Activated CD8-positive, alpha-beta memory T cell treated with anti-CD3 and anti-CD28 coated beads, Interleukin-2, amount 50 U/mL, for 48 hours (primary cell): ENCODE measurements at regions not wholly inside any gene's neighbourhood (a gene's known extent, or its start where the extent isn't known, plus 50 kb on each side); places are given as distances from the start of the nearest gene placed in this dataset.
"Not testable (repeated sequence)": the region's sequence is repeated elsewhere in the genome, so short reads cannot be mapped to it uniquely, and the experiment has no call there.

Source experiments
- DNase-seq: peaks from one replicate; pipeline ENCODE4 v3.0.0-alpha.2; 2020

DNA sequence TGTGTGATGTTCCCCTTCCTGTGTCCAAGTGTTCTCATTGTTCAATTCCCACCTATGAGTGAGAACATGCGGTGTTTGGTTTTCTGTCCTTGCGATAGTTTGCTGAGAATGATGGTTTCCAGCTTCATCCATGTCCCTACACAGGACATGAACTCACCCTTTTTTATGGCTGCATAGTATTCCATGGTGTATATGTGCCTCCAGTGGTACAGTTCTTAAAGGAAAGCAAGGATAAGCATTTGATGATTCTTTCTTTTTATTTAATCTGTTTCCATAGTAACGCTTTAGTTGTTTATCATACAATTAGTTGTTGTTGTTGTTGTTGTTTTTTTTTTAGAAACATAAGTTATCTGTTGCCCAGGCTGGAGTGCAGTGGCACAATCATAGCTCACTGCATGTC lies 133.1 kb downstream of the TSEN15 start:
- DNase-seq = not testable (repeated sequence)

DNA sequence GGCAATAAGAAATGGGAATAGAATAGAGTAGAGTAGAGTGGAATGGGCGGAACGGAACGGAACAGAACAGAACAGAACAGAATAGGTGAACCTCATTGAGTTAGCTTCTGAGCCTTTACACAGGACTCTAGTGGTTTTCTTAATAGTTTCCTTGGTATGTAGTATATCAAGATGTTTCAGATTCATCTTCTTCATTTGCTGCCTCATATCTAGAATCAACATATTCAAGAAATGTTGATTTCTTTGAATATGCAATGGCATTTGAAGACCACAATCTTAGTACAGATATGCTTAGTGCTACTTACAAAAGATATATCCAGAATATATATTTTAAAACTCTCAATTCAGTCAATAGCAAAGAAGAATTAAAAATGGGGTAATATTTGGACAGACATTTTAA lies 133.8 kb downstream of the TSEN15 start:
- no peak for DNase-seq

DNA sequence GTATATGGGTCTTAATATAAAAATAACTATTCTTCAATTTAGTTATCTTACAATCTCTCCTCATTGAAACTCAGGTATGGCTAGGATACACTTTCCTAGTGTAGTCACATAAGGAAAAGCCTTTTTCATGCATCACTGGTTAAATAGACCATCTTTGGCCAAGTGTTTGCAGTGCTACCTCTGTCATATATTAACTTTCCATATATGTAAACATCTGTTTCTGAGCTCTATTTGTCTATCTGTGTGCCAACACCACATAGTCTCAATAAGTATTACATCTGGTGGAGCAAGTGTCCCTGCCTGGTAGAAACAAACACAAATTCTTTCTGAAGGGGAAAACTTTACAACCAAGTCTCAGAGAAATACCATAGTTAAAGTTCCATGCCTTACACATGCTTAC lies 134.6 kb downstream of the TSEN15 start:
- DNase-seq = no peak

- no peak for DNase-seq
Measured at GRCh38 chr1:184187097-184187496, 135.6 kb downstream of the TSEN15 start.

GRCh38 chr1:184188037-184188436 lies 136.5 kb downstream of the TSEN15 start:
- no peak for DNase-seq

- DNase-seq = no peak
Measured at GRCh38 chr1:184189361-184189760, 137.8 kb downstream of the TSEN15 start.

GRCh38 chr1:184190616-184191015 lies 139.1 kb downstream of the TSEN15 start:
- no peak for DNase-seq

DNA sequence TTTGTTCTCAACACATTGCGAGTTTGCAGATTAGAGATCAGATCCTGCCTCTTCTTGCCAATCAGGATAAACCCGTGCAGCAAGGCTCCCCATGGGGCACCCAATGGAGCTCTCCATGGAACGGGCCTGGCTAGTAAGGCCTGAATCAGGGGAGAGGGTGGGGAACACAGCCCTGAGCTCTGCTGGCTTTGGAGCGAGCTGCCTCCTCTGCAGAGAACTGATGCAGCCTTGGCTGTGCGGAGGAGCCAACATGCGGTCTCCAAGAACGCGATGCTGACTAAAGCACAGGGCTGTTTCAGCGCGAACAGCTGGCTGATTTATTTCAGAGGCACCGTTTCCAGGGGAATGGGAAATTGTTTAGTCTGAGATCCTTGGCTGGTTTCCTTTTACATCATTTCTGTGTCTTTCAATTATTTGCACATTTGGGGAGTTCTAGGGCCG lies 139.7 kb downstream of the TSEN15 start:
- DNase-seq = no peak

GRCh38 chr1:184192796-184193195 lies 141.3 kb downstream of the TSEN15 start:
- no peak for DNase-seq

- no peak for DNase-seq
Measured at GRCh38 chr1:184193451-184193850, 141.9 kb downstream of the TSEN15 start.

- no peak for DNase-seq
Measured at GRCh38 chr1:184194236-184194635, 142.7 kb downstream of the TSEN15 start.

DNA sequence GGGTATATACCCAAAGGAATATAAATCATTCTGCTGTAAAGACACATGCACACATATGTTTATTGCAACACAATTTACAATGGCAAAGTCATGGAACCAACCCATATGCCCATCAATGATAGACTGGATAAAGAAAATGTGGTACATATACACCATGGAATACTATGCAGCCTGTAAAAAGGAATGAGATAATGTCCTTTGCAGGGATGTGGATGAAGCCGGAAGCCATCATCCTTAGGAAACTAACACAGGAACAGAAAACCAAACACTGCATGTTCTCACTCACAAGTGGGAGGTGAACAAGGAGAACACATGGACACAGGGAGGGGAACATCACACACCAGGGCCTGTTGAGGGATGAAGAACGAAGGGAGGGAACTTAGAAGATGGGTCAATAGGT lies 144.2 kb downstream of the TSEN15 start:
- not testable (repeated sequence) for DNase-seq

- DNase-seq = no peak
Measured at GRCh38 chr1:184197831-184198230, 146.3 kb downstream of the TSEN15 start.

DNA sequence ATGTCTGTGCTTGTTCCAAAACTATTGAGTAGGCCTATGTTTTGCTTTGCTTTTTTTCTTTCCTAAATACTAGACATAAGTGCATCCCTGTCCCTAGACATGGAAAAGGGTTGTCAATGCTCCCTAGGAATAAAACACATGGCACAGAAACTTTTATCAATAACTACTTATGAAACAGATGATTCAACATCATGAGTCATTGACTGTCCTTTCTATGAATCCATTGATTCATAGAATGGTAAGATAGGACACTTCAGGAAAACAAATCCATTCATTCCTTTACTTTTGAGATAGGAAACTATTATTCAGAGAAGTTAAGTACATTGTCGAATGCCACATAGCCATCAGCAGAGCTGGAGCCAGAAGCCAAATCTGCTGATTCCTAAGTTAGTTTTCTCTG lies 147.5 kb downstream of the TSEN15 start:
- DNase-seq = no peak

DNA sequence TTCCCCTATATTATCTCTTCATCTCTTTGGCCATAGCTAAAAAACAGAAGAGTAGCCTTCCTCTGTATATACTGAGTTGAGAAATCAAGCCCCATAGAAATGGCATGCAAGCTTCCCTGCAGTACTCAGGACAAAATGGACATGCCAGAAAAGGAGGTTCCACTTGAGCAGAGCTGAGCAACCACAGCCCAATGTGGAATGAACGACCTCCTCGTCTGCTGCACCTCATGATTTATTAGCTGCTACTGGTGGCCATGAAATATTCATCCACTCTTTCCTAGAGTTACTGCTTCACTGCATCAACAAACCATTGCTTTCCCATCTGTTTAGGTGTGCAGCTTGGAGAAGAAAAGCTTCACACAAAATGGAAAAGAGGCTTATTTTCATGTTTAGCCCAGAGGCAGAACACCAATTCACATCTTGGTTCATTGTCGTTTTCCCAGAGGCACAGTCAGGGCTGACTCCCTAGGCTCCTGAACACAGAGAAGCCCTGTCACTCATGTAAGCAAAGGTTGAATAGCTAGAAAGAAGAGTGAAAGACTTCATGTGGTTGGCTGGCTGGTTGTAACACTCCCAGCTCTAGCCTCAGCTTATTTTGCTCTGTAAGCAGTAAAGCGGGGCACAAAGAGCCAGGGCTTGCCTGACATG lies 148.0 kb downstream of the TSEN15 start:
- no peak for DNase-seq

DNA sequence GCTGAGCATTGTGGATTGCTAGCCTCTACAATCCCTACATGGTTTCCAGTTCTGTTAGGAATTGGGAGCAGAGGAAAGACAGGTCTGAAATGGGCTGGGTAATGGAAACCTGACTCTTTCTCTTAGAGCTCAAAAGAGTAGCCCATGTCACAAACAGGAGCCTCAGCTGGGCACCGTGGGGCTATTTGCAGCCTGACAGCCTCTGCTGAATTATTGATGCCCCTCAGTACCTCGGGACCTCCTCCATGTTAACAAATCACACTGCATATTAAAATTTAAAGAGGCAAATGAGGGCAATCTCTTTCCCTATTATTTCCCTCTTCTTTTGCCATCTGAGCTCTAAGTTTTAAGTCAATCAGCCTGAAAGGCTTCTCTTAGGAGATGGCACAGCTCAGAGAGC lies 157.1 kb downstream of the TSEN15 start:
- no peak for DNase-seq

DNA sequence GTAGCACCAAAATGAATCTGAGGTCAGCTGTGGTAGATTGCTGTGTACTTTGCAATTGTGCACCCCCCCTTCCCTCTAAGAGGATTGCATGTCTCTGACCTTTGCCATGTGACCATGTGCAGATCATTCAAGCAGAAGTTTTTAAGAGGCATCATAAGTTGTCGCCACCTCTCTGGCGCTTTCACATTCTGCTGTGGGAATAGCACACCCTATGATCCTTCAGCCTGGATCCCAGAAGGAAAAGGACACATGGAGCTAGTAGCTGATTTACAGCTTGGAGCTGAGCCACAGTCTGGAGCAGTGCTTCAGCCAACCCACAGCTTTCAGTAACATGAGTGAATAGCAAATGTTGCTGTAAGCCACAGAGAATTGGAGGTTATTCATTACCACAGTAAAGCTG lies 158.5 kb downstream of the TSEN15 start:
- no peak for DNase-seq

- DNase-seq = no peak
Measured at GRCh38 chr1:184210862-184211261, 159.3 kb downstream of the TSEN15 start.

- no peak for DNase-seq
Measured at GRCh38 chr1:184212649-184213314, 161.3 kb downstream of the TSEN15 start.

DNA sequence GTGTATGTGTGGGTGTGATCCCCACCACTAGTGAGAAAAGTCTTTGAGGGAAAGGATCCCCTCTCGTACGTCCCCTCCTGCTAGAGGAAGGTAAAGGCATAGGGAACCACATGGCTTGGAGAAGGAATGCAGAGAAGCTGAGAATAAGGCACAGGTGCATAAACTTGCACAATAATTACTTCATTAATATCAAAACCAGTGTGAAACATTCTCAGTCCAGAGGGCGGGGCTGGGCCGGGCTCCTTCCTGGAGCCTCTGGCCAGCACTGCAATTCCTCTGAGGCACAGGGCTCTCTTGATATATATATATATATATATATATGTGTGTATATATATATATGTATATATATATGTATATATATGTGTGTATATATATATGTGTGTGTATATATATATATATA lies 162.6 kb downstream of the TSEN15 start:
- DNase-seq = no peak

DNA sequence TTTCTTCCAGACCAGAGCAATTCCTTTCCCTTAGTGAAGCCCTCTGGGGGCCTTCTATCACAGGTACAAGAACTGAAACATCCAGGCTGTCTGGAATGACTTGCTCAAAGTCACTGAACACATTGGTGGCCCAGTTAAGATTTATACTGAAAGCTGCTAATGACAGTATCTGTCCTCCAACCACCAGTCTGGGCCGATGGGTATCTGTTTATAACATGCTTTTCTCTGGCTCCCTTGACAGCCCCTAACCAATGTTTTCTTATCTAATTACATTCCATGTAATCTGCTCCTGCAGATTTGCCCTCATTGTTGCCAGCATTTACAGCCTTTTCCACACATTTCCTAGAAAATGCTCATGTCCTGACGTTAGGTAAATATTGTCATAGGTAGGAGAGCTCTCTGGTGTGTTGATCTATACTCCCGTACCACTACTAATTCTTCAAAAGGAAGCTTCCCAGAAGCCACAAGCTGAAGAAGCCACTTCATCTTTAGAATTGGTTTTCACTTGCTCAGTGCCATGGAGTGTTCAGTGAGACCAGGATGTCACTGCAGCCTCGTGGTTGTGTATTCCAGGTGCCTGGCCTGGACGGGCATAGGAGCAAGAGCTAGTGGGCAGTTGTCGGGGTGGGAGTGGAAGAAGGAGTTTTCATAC lies 163.9 kb downstream of the TSEN15 start:
- DNase-seq = no peak

DNA sequence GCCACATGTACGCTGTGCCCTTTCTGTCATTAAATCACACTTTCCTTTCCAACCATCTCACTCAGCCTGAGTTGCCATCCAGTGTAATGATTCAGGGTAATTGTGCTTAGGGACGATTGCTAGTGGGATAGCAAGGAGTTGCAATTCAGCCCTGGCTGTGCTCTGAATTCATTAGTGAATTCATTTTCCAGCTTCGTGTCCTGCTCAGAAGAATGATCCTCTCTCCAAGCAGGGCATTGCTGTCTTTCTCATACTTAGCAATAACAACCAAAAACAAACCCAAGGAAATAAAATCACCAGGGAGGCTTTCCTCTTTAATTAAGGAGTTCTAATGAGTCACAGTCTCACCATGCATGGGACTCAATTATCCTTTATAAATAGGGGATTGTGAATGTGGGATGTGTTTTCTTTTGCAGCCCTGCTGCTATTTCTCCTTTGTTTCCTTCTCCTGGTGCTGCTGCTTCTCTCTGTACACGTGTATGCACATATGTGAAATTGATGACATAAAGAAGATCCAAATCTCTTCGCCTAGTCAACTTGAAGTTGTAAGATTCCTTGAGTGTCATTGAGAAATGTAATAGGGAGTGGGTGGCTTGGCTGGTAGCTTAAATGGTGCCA lies 167.0 kb downstream of the TSEN15 start:
- no peak for DNase-seq

- no peak for DNase-seq
Measured at GRCh38 chr1:184219414-184219813, 167.4 kb upstream of the C1orf21 start.

DNA sequence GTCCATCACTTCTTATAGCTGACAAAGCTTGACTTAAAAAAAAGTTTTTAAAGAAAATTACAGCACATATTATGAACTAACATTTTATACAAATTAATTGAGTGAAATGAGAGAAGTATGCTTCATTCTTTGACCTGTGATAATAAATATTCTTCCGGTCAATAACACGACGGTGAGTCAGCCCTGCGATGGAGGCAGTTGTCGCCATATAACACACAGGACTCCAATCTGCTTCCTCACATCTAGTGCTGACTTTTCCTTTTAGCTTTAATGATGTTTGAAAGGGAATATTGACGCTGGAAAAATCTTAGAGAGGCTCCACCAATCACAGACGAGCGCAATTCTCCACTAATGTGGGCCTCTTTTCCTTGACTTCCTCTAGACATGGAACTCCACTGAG lies 166.9 kb upstream of the C1orf21 start:
- no peak for DNase-seq
